CD14-positive monocyte (primary cell): ENCODE measurements at regions not wholly inside any gene's neighbourhood (a gene's known extent, or its start where the extent isn't known, plus 50 kb on each side); places are given as distances from the start of the nearest gene placed in this dataset.

Experiments used
- DNase-seq, 3 donors: peaks; one replicate each; pipeline ENCODE4 v3.0.0-alpha.2; 2011 to 2022
- H2AFZ ChIP-seq: 2 replicates; pipeline ENCODE4 v1.6.0; 2012; ENCODE audit warnings: mild to moderate bottlenecking, low read depth, low read length, inconsistent platforms; ENCODE audit not compliant: insufficient read depth, poor library complexity, severe bottlenecking
- H3K27ac ChIP-seq, 2 donors: 1 replicate in 1 of 2; 2 replicates in 1 of 2; pipeline ENCODE4 v1.5.1; 2012 to 2013; ENCODE audit warnings: low read length in 2 of 2, control low read depth in 1 of 2, inconsistent platforms in 1 of 2, low read depth in 1 of 2, mild to moderate bottlenecking in 1 of 2
- H3K27me3 ChIP-seq, 2 donors: one replicate each; pipeline versions ENCODE4 v1.6.0 to v1.6.1; 2011 to 2013; ENCODE audit warnings: low read length in 2 of 2; ENCODE audit not compliant: control insufficient read depth in 2 of 2, insufficient read depth in 2 of 2
- H3K36me3 ChIP-seq, 2 donors: replicated peaks in 1 of 2; 1 replicate in 1 of 2; 2 replicates in 1 of 2; pipeline versions ENCODE4 v1.5.1 to v1.6.1; 2012 to 2013; ENCODE audit warnings: low read length in 2 of 2, control low read depth in 1 of 2, inconsistent platforms in 1 of 2, mild to moderate bottlenecking in 1 of 2; ENCODE audit not compliant: insufficient read depth in 2 of 2, control insufficient read depth in 1 of 2
- H3K4me1 ChIP-seq, 2 donors: 1 replicate in 1 of 2; 2 replicates in 1 of 2; pipeline versions ENCODE4 v1.5.1 to v1.6.1; 2012 to 2013; ENCODE audit warnings: low read length in 2 of 2, control low read depth in 1 of 2, inconsistent platforms in 1 of 2, mild to moderate bottlenecking in 1 of 2, moderate library complexity in 1 of 2; ENCODE audit not compliant: insufficient read depth in 2 of 2, control insufficient read depth in 1 of 2
- H3K4me2 ChIP-seq: replicated peaks from 2 replicates; pipeline ENCODE3; 2012; ENCODE audit warnings: low read length, moderate library complexity, mild to moderate bottlenecking; ENCODE audit not compliant: poor library complexity, severe bottlenecking; ENCODE audit errors: extremely low read depth
- H3K4me3 ChIP-seq, 3 experiments: fragments of 200-600 bp in 1 of 3; sonication (generic) in 1 of 3; replicated peaks in 1 of 3; 1 replicate in 2 of 3; 2 replicates in 1 of 3; pipeline ENCODE4 v1.5.1; 2011 to 2013; ENCODE audit warnings: low read length in 3 of 3, mild to moderate bottlenecking in 3 of 3, control low read depth in 2 of 3, low read depth in 2 of 3, inconsistent platforms in 1 of 3, moderate library complexity in 1 of 3
- H3K79me2 ChIP-seq: 2 replicates; pipeline ENCODE4 v1.6.0; 2012; ENCODE audit warnings: mild to moderate bottlenecking, control low read depth, inconsistent platforms, low read length, moderate library complexity; ENCODE audit not compliant: insufficient read depth
- H3K9ac ChIP-seq: 2 replicates; pipeline ENCODE4 v1.6.0; 2017; ENCODE audit warnings: low read length, mild to moderate bottlenecking; ENCODE audit not compliant: insufficient read depth, poor library complexity, severe bottlenecking
- H3K9me3 ChIP-seq, 2 donors: replicated peaks in 1 of 2; 1 replicate in 1 of 2; 2 replicates in 1 of 2; pipeline versions ENCODE4 v1.5.1 to v1.6.1; 2012 to 2013; ENCODE audit warnings: low read length in 2 of 2, control low read depth in 1 of 2; ENCODE audit not compliant: control insufficient read depth in 1 of 2, insufficient read depth in 1 of 2
- H4K20me1 ChIP-seq: 2 replicates; pipeline ENCODE4 v1.6.0; 2012; ENCODE audit warnings: mild to moderate bottlenecking, low read length, control low read depth, moderate library complexity; ENCODE audit not compliant: insufficient read depth
- H3K27ac Mint-ChIP-seq, 7 donors: one replicate each; pipeline ENCODE4 v1.8.0; 2020; ENCODE audit warnings: mild to moderate bottlenecking in 7 of 7, mixed read lengths in 7 of 7, moderate library complexity in 6 of 7, inconsistent platforms in 2 of 7
- H3K27me3 Mint-ChIP-seq, 3 donors: one replicate each; pipeline ENCODE4 v1.8.0; 2021 to 2022; ENCODE audit warnings: low read depth in 3 of 3, mild to moderate bottlenecking in 3 of 3, mixed read lengths in 3 of 3, moderate library complexity in 3 of 3, inconsistent platforms in 1 of 3
- H3K36me3 Mint-ChIP-seq, 2 donors: one replicate each; pipeline ENCODE4 v1.8.0; 2020; ENCODE audit warnings: mixed read lengths in 2 of 2, inconsistent platforms in 1 of 2, mild to moderate bottlenecking in 1 of 2
- H3K4me1 Mint-ChIP-seq: one replicate; pipeline ENCODE4 v1.8.0; 2020; ENCODE audit warnings: mild to moderate bottlenecking, mixed read lengths
- H3K4me3 Mint-ChIP-seq, 2 donors: one replicate each; pipeline ENCODE4 v1.8.0; 2020; ENCODE audit warnings: mild to moderate bottlenecking in 2 of 2, mixed read lengths in 2 of 2, moderate library complexity in 1 of 2
- H3K9me3 Mint-ChIP-seq, 7 donors: one replicate each; pipeline ENCODE4 v1.8.0; 2020 to 2022; ENCODE audit warnings: mixed read lengths in 7 of 7, mild to moderate bottlenecking in 6 of 7, moderate library complexity in 6 of 7, inconsistent platforms in 2 of 7
- WGBS: methylation state at CpG from one replicate; pipeline ENCODE4 v1.1.5; 2013; ENCODE audit warnings: missing lambda C conversion rate; ENCODE audit not compliant: insufficient coverage; 5-methylcytosine and 5-hydroxymethylcytosine counted together
- intact Hi-C, 2 donors: fragments of 100-400 bp; cut with micrococcal nuclease; formaldehyde crosslinking; loops; one replicate each; pipeline versions ENCODE4 v1.15.0 to v1.15.1; 2023
- TF ChIP-seq, protein P1 (sequence below): fragments of 200-600 bp; IDR thresholded peaks from one replicate; pipeline ENCODE4 v1.8.0; 2022; ENCODE audit warnings: antibody characterized with exemption, mild to moderate bottlenecking

- H3K4me3 ChIP-seq, result no peak overlapping the region
- Mint-ChIP-seq H3K36me3 (no peaks in the 10 kb centered on the region), H3K27ac (no peak overlapping the region), H3K4me3 (no peak overlapping the region), H3K4me1 (no peaks in the 10 kb centered on the region), H3K9me3 (peaks cover 0 to 3% (median 0%) of the 10 kb centered on the region in 7 donors), H3K27me3 (peaks cover 0 to 9% (median 0%) of the 10 kb centered on the region in 3 donors)
- H3K9me3 ChIP-seq, result no peaks in the 10 kb centered on the region
- no peaks in the 10 kb centered on the region for H3K36me3 ChIP-seq
- no peak for DNase-seq
- H3K27me3 ChIP-seq, result no peaks in the 10 kb centered on the region
- intact Hi-C loops, result no loop called here
- H4K20me1 ChIP-seq, result no peaks in the 10 kb centered on the region
- H3K4me1 ChIP-seq, result no peaks in the 10 kb centered on the region
- TF ChIP-seq, protein P1, sequence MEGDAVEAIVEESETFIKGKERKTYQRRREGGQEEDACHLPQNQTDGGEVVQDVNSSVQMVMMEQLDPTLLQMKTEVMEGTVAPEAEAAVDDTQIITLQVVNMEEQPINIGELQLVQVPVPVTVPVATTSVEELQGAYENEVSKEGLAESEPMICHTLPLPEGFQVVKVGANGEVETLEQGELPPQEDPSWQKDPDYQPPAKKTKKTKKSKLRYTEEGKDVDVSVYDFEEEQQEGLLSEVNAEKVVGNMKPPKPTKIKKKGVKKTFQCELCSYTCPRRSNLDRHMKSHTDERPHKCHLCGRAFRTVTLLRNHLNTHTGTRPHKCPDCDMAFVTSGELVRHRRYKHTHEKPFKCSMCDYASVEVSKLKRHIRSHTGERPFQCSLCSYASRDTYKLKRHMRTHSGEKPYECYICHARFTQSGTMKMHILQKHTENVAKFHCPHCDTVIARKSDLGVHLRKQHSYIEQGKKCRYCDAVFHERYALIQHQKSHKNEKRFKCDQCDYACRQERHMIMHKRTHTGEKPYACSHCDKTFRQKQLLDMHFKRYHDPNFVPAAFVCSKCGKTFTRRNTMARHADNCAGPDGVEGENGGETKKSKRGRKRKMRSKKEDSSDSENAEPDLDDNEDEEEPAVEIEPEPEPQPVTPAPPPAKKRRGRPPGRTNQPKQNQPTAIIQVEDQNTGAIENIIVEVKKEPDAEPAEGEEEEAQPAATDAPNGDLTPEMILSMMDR, result no peak
- no peak overlapping the region for H3K9ac ChIP-seq
- H3K4me2 ChIP-seq, result no peak overlapping the region
- 92% methylated on average over 4 of the region's 10 CpGs for WGBS
- no peak overlapping the region for H3K27ac ChIP-seq
- H2AFZ ChIP-seq, result no peak overlapping the region
- H3K79me2 ChIP-seq, result no peaks in the 10 kb centered on the region
Measured at GRCh38 chr16:73553941-73554660, 506.2 kb upstream of the ZFHX3 start.

DNA sequence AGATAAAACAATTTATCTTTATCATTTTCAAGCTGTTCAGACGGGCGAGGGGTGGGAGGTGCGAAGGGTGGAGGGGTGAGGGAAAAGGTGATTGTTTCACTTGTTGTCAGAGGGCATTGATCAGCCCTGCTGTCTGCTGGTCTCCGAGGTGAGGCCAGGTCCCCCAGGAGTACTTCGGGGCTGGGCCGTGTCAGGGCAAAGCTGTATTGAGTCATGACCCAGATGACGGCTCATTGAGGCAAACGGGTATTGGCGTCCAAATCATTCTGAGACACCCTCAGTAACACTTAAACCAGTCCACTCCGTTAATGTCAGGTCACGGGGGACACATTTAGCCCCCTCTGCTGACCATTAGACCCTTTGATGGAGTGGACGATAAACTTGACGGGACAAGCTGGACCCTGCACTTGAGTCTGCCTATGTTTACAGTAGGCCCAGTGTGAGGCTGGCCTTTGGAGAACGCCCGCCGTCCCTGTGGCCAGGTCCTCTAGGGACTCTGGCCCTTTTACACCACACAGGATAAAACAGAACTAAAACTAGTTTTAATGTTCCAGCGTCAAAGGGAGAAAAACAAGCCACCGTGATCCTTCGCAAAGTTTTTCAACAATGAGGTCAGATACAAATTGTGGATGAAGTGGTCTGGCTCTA, 502.2 kb upstream of the ZFHX3 start:
- H3K9me3 Mint-ChIP-seq, result peaks cover 0 to 3% (median 0%) of the 10 kb centered on the region in 7 donors
- Histone ChIP-seq H3K27ac (no peak overlapping the region), H3K4me2 (no peak overlapping the region), H3K4me3 (no peak overlapping the region), H3K79me2 (no peaks in the 10 kb centered on the region), H3K27me3 (peaks cover 22 to 32% of the 10 kb centered on the region in 2 donors), H4K20me1 (no peaks in the 10 kb centered on the region), H2AFZ (no peak overlapping the region), H3K9ac (no peak overlapping the region), H3K9me3 (no peaks in the 10 kb centered on the region), H3K4me1 (no peaks in the 10 kb centered on the region), H3K36me3 (no peaks in the 10 kb centered on the region)
- H3K27ac Mint-ChIP-seq, result no peak overlapping the region
- H3K4me1 Mint-ChIP-seq, result no peaks in the 10 kb centered on the region
- H3K4me3 Mint-ChIP-seq, result no peak overlapping the region
- WGBS, result 85% methylated on average over 10 of the region's 19 CpGs
- no peaks in the 10 kb centered on the region for H3K36me3 Mint-ChIP-seq
- DNase-seq, result no peak
- peaks cover 18 to 37% (median 23%) of the 10 kb centered on the region in 3 donors for H3K27me3 Mint-ChIP-seq
- TF ChIP-seq, protein P1, result no peak
- intact Hi-C loops, result no loop called here
